ENCODE measurements at regions not wholly inside any gene's neighbourhood (a gene's known extent, or its start where the extent isn't known, plus 50 kb on each side); places are given as distances from the start of the nearest gene placed in this dataset.

DNA sequence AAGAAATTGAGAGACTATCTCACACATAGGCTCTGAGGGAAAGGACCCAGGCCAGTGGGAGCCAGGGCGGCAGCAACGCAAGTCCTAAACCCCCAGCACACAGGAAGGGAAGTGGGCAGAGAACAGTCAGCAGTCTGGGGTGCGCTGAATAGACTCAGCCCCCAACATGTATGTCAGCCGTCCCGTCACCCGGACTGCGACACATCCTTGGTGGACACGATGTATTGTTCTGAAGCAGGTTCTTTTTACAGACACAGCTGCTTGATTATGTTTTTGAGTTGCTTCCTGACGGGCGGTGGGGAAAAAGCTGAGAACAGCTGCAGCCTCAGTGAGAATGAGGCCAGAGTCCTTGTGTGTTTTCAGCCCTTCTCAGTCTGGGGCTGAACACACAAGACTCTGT lies 64.1 kb upstream of the CXCL14 start:
- TF ChIP-seq POLR2A (IDR thresholded peaks at IDR 0.05) (no peak), EP300 (IDR thresholded peaks at IDR 0.05; ENCODE audit: low read depth) (no peak)
- TF ChIP-seq, protein P1, sequence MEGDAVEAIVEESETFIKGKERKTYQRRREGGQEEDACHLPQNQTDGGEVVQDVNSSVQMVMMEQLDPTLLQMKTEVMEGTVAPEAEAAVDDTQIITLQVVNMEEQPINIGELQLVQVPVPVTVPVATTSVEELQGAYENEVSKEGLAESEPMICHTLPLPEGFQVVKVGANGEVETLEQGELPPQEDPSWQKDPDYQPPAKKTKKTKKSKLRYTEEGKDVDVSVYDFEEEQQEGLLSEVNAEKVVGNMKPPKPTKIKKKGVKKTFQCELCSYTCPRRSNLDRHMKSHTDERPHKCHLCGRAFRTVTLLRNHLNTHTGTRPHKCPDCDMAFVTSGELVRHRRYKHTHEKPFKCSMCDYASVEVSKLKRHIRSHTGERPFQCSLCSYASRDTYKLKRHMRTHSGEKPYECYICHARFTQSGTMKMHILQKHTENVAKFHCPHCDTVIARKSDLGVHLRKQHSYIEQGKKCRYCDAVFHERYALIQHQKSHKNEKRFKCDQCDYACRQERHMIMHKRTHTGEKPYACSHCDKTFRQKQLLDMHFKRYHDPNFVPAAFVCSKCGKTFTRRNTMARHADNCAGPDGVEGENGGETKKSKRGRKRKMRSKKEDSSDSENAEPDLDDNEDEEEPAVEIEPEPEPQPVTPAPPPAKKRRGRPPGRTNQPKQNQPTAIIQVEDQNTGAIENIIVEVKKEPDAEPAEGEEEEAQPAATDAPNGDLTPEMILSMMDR (IDR thresholded peaks at IDR 0.05): no peak
